ENCODE measurements at regions not wholly inside any gene's neighbourhood (a gene's known extent, or its start where the extent isn't known, plus 50 kb on each side); places are given as distances from the start of the nearest gene placed in this dataset.
"Not testable (repeated sequence)": the region's sequence is repeated elsewhere in the genome, so short reads cannot be mapped to it uniquely, and the experiment has no call there.

GRCh38 chr5:143634689-143635088, 177.3 kb upstream of the HMHB1 start:
- H3K36me3 ChIP-seq (ENCODE audit: control insufficient read depth, insufficient read depth, low read length): no peaks in the 10 kb centered on the region
- no peaks in the 10 kb centered on the region for H3K27me3 ChIP-seq (replicated peaks; ENCODE audit: control insufficient read depth, insufficient read depth, low read length)
- TF ChIP-seq CTCF (IDR thresholded peaks at IDR 0.05; ENCODE audit: insufficient read depth, low read length, poor library complexity, severe bottlenecking): no peak
- no peak for DNase-seq (ENCODE audit: extremely low read depth, insufficient read length)
- no peak overlapping the region for H3K4me3 ChIP-seq (replicated peaks; ENCODE audit: low read depth, low read length)

- TF ChIP-seq CTCF (IDR thresholded peaks at IDR 0.05; ENCODE audit: insufficient read depth, low read length, poor library complexity, severe bottlenecking): no peak
- Histone ChIP-seq H3K36me3 (ENCODE audit: control insufficient read depth, insufficient read depth, low read length) (no peaks in the 10 kb centered on the region), H3K27me3 (replicated peaks; ENCODE audit: control insufficient read depth, insufficient read depth, low read length) (no peaks in the 10 kb centered on the region), H3K4me3 (replicated peaks; ENCODE audit: low read depth, low read length) (no peak overlapping the region)
- DNase-seq (ENCODE audit: extremely low read depth, insufficient read length): no peak
Measured at GRCh38 chr5:143629871-143630659, 181.9 kb upstream of the HMHB1 start.

DNA sequence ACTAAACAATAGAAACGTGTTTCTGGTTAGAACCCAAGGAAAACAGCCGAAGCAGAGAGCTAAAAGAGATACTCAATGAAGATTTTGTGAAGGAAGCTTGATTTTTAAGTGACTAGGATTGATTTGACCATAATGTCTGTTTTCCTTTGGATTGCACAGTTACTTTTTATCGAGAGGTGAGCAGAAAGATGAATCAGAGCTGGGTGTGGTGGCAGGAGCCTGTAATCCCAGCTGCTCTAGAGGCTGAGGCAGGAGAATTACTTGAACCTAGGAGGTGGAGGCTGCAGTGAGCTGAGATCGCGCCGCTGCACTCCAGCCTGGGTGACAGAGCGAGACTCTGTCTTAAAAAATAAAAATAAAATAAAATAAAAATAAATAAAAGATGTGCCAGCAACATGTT, 186.9 kb upstream of the HMHB1 start:
- not testable (repeated sequence) for H3K36me3 ChIP-seq (ENCODE audit: control insufficient read depth, insufficient read depth, low read length); DNase-seq (ENCODE audit: extremely low read depth, insufficient read length); H3K27me3 ChIP-seq (replicated peaks; ENCODE audit: control insufficient read depth, insufficient read depth, low read length); H3K4me3 ChIP-seq (replicated peaks; ENCODE audit: low read depth, low read length)

DNA sequence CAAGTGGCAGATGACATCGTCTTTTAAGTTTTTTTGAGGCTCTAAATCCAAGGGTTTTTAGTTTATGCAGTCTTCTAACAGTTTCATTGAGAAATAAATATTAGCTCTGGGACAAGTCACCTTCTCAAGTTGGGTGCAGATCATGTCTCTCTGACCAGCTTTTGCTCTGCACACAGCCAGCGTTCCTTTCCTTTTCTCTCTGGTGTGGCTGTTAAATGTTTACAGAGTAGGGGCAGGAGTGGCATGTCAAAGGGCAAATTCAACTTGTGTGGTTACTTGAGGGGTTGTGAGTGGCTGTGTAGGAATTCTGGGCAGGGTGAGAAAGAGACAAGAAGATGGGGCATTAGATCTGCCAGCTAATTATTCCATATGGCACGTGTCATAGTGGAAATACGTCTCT, 187.5 kb upstream of the HMHB1 start:
- no peaks in the 10 kb centered on the region for H3K36me3 ChIP-seq (ENCODE audit: control insufficient read depth, insufficient read depth, low read length)
- H3K4me3 ChIP-seq (replicated peaks; ENCODE audit: low read depth, low read length): no peak overlapping the region
- DNase-seq (ENCODE audit: extremely low read depth, insufficient read length): no peak
- TF ChIP-seq CTCF (IDR thresholded peaks at IDR 0.05; ENCODE audit: insufficient read depth, low read length, poor library complexity, severe bottlenecking): no peak
- no peaks in the 10 kb centered on the region for H3K27me3 ChIP-seq (replicated peaks; ENCODE audit: control insufficient read depth, insufficient read depth, low read length)

DNA sequence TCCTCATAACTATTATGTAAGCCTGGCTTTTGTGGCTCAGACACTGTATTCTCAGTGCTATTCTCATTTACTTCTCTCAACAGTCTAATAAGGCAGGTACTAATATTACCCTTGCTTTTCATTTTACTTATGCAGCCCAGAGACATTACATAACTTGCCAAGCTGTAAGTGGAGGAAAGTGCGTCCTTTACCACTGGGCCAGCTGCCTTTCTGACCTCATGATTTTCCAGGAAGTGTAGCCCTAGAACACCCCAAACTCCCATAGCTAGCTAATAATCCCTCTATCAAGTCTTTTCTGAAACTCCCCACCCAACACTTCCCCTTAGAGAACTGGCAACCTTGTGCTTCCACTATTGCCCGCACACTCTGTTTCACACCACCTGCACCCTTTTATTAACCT, 192.9 kb upstream of the HMHB1 start:
- no peaks in the 10 kb centered on the region for H3K27me3 ChIP-seq (replicated peaks; ENCODE audit: control insufficient read depth, insufficient read depth, low read length)
- TF ChIP-seq CTCF (IDR thresholded peaks at IDR 0.05; ENCODE audit: insufficient read depth, low read length, poor library complexity, severe bottlenecking): no peak
- DNase-seq (ENCODE audit: extremely low read depth, insufficient read length): no peak
- no peaks in the 10 kb centered on the region for H3K36me3 ChIP-seq (ENCODE audit: control insufficient read depth, insufficient read depth, low read length)
- no peak overlapping the region for H3K4me3 ChIP-seq (replicated peaks; ENCODE audit: low read depth, low read length)

- no peak for TF ChIP-seq CTCF (IDR thresholded peaks at IDR 0.05; ENCODE audit: insufficient read depth, low read length, poor library complexity, severe bottlenecking)
- no peak for DNase-seq (ENCODE audit: extremely low read depth, insufficient read length)
- Histone ChIP-seq H3K27me3 (replicated peaks; ENCODE audit: control insufficient read depth, insufficient read depth, low read length) (no peaks in the 10 kb centered on the region), H3K36me3 (ENCODE audit: control insufficient read depth, insufficient read depth, low read length) (no peaks in the 10 kb centered on the region), H3K4me3 (replicated peaks; ENCODE audit: low read depth, low read length) (no peak overlapping the region)
Measured at GRCh38 chr5:143618141-143618540, 193.8 kb upstream of the HMHB1 start.
